GM18861 (cell line): ENCODE measurements at regions not wholly inside any gene's neighbourhood (a gene's known extent, or its start where the extent isn't known, plus 50 kb on each side); places are given as distances from the start of the nearest gene placed in this dataset.
"Not testable (repeated sequence)": the region's sequence is repeated elsewhere in the genome, so short reads cannot be mapped to it uniquely, and the experiment has no call there.

Experiments used
- ATAC-seq: cut with Tn5 transposase; IDR thresholded peaks from one replicate; pipeline ENCODE4 v1.9.1; 2021; ENCODE audit not compliant: unreplicated experiment

GRCh38 chr1:58201492-58202106 lies 344.9 kb downstream of the OMA1 start:
- ATAC-seq, result no peak

GRCh38 chr1:58200437-58200836 lies 346.1 kb downstream of the OMA1 start:
- no peak for ATAC-seq

- no peak for ATAC-seq
Observed at GRCh38 chr1:58197811-58198210, 348.7 kb downstream of the OMA1 start.

DNA sequence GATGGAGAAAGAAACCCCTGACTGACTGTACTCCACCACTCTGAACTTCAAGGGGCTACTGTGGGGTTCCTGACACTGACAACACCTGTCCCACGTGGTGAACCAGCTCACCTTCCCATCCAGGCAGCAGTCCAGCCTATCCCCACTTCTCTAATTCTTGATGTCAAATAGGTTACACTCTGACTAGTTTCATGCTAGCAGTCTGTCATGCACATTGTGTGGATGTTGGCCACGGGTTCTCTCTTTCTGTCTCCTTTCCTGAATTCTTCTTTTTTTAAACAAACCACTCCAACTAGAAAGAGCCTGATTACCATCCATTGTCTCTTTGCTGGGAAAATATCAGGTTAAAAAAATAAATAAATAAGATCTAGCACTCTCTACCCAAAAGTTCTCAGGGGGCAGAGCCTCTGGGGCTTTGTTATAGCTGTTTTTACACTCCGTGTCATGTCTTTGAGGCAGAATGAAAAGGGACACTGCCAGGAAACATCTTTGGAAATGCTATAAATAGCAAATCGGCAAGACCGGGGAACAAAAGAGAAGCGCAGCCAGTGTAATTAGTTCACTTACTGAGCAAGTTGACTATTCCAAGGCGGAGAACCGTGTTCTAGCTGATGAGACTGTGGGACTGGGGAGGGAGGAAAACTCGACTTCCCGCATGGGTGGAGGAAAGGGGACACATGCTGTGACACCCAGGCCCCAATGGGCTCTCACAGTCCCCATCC lies 356.1 kb downstream of the OMA1 start:
- no peak for ATAC-seq

DNA sequence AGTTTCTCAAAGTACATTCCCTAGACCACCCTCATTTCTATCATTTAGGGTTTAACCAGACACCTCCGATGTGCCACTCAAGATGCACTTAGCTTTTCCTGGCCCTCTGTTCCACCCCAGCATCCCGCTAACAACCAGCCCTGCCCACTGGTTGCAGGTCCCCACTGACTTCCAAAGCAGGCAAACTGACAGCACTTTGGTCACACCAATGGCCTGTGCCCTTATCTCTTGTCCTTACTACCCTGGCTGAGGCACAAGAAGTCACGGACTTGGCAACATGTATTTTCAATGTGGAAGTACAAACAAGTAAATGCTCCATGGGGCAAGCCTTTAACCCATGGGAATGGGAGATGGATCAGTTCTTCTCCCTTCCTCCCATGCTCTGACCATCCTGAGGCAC lies 357.1 kb downstream of the OMA1 start:
- ATAC-seq, result no peak

- no peak for ATAC-seq
Observed at GRCh38 chr1:58183286-58183685, 363.2 kb downstream of the OMA1 start.

- ATAC-seq, result no peak
Observed at GRCh38 chr1:58180537-58180936, 366.0 kb downstream of the OMA1 start.

- not testable (repeated sequence) for ATAC-seq
Observed at GRCh38 chr1:58169160-58169559, 377.4 kb downstream of the OMA1 start.

- ATAC-seq, result not testable (repeated sequence)
Observed at GRCh38 chr1:58167131-58167530, 379.4 kb downstream of the OMA1 start.

DNA sequence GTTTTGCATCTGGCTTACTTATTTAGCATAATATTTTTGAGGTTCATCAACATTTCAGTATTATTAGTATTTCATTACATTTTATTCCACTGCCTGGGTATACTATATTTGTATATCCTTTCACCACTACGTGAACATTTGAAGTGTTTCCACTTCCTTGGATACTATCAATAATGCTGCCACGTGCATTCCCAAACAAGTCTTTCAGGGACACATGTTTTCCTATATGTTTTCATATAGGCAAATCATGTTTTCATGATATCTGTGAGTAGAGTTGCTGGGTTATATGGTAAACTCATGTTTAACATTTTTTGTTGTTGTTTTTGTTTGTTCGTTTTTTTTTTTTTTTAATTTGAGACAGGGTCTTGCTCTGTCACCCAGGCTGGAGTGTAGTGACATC lies 380.1 kb downstream of the OMA1 start:
- ATAC-seq, result no peak

DNA sequence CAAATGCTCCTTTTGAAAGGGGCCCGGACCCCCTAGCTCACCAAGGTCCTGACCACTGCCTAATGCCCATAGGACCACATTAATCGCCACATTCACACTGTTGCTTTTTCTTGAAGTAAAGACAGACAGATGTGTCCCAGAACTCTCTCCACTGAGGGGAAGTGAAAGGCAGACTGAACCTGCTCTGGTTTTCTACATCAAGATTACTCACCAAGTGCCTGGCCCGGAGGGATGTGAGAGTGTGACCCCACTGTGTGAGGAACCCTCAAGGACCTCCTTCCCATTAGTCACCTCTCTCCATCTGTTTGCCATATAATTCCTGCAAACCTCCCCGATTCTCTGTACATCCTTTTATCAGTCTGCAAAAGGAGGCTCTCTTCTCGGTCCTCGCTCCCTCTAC lies 381.5 kb downstream of the OMA1 start:
- ATAC-seq, result no peak

- no peak for ATAC-seq
Observed at GRCh38 chr1:58162952-58163550, 383.5 kb downstream of the OMA1 start.

DNA sequence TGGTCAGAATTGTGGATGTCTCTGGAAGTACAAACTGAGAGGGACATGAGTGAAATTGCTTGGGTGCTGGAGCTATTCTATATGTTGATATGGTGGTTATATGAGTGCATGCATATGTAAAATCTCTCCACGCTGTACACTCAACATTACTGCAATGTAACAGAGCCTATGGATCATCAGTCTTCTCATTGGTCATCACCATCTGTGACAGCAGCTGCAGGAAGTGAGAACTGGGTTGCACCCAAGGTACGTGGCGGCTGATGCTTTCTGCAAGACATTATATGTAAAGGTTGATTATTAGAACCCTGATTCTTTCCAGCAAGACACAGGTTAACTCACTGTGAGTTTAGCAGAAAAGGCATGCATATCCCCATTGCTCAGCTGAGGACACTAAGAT lies 387.1 kb downstream of the OMA1 start:
- no peak for ATAC-seq

GRCh38 chr1:58158506-58159433 lies 387.8 kb downstream of the OMA1 start:
- ATAC-seq, result no peak

- ATAC-seq, result no peak
Observed at GRCh38 chr1:58158016-58158415, 388.5 kb downstream of the OMA1 start.

GRCh38 chr1:58157256-58157655 lies 389.3 kb downstream of the OMA1 start:
- ATAC-seq, result no peak

GRCh38 chr1:58156831-58157230 lies 389.7 kb downstream of the OMA1 start:
- no peak for ATAC-seq

DNA sequence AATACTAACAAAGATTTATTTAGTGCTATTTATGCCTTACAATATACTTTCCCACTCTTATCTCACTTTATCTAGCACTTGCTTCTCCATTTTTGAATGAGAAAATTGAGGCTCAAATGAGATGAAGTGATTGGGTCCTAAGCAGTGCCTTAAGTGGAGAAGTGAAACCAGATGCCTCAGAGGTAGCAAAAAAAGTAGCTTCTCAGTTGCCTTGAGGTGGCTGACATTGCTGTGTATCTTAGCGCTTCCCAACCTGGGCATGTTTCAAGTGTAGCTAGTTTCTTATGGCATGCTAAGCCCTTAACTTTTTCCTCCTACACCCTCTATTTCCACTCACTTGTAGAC lies 390.4 kb downstream of the OMA1 start:
- ATAC-seq, result no peak

DNA sequence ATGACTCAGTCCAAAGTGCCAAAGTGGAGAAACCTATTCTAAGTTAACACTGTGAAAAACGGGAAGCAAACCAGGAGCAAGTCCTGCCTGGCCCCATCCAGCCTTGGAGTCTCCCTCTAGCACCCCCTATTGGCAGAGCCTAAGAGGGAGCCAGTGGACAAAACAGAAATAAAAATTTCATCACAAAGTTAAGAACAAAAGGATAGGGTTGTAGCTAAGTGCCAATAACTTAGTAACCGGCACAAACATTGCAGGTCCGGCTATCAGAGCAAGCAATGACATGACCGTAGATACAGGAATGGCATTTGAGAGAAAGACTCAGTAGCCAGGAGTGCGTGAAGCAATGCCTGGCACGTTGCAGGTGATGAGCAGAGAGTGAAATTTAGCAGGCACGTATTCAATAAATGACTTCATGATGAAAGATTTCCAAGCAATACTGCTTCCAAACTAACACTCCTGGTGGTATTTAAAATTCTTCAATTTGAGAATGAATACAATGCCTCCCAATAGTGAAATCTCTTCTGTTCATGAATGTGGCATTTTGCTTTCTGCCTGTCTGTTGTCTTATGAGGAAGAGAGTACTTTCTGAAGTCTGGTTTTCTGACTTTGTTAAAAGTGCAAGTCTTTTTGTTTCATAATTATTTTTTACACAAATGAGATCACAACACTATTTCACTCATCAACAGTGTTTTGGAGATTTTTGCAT lies 391.0 kb downstream of the OMA1 start:
- no peak for ATAC-seq

DNA sequence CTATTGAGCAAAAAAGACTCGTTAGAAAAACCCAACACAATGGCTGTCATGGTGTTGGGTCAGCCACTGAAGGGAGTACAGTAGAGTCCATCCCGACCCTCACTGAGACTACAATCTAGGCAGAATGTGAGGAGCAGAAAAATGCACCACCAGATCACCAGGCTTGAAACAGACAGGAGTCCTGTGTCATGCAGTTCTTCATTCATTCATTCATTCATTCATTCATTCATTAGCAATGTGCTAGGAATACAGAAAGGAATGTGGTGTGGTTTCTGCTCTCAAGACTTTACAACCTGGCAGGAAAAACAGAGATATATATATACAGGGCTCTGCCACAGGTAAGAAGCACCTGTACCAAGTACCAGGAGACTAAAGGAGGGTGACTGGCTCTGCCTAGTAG lies 392.3 kb downstream of the OMA1 start:
- no peak for ATAC-seq

GRCh38 chr1:58152697-58153096 lies 393.8 kb downstream of the OMA1 start:
- ATAC-seq, result no peak
